ENCODE measurements at regions not wholly inside any gene's neighbourhood (a gene's known extent, or its start where the extent isn't known, plus 50 kb on each side); places are given as distances from the start of the nearest gene placed in this dataset.

- TF ChIP-seq EP300 (IDR thresholded peaks at IDR 0.05; ENCODE audit: low read depth) (no peak), POLR2A (IDR thresholded peaks at IDR 0.05) (no peak), CTCF (IDR thresholded peaks at IDR 0.05) (no peak)
Measured at GRCh38 chr12:67208281-67209067, 60.7 kb upstream of the CAND1 start.

All from transverse colon (tissue), 3 donors.